ENCODE measurements at regions not wholly inside any gene's neighbourhood (a gene's known extent, or its start where the extent isn't known, plus 50 kb on each side); places are given as distances from the start of the nearest gene placed in this dataset.

DNA sequence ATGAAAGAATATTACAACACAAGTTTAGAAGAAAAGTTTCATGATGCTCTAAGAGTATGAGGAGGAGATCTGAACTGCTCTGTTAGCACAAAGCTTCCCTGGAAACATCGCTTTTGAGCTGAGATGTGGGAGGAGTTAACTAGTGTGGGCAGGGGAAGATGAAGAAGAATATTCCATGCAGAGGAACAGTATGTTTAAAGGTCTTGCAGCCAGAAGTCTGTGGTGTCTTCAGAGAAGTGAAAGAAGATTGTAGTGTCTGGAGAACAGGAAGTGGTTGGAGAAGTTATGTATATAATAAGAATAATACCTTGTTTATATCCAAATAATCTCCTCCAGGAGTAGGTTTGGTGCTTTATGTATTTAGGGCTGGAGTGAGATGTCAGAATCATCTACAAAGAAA, 406.7 kb downstream of the MAN2A1 start:
- no peaks in the 10 kb centered on the region for H3K27me3 ChIP-seq
- no peaks in the 10 kb centered on the region for H3K9me3 ChIP-seq (replicated peaks in 1 of 3)
- intact Hi-C loops (cut with DNase I) = no loop called here
- no peak overlapping the region for H3K4me3 ChIP-seq
- DNase-seq = no peak
- 61 to 84% (median 79%) methylated on average over 1 of the region's 1 CpG for WGBS, 4 donors
- no peaks in the 10 kb centered on the region for H3K4me1 ChIP-seq (replicated peaks in 1 of 2)
- H3K27ac ChIP-seq = no peak overlapping the region
- TF ChIP-seq POLR2A (IDR thresholded peaks at IDR 0.05) (no peak), CTCF (IDR thresholded peaks at IDR 0.05) (no peak)
- H3K36me3 ChIP-seq (replicated peaks in 1 of 2) = no peaks in the 10 kb centered on the region

- TF ChIP-seq POLR2A (IDR thresholded peaks at IDR 0.05) (no peak), CTCF (IDR thresholded peaks at IDR 0.05) (no peak)
- intact Hi-C loops (cut with DNase I) = no loop called here
- Histone ChIP-seq H3K36me3 (replicated peaks in 1 of 2) (no peaks in the 10 kb centered on the region), H3K27ac (no peak overlapping the region), H3K4me3 (no peak overlapping the region), H3K9me3 (replicated peaks in 1 of 3) (no peaks in the 10 kb centered on the region), H3K27me3 (no peaks in the 10 kb centered on the region), H3K4me1 (replicated peaks in 1 of 2) (no peaks in the 10 kb centered on the region)
- no peak for DNase-seq
Measured at GRCh38 chr5:110099572-110099971, 409.8 kb downstream of the MAN2A1 start.

DNA sequence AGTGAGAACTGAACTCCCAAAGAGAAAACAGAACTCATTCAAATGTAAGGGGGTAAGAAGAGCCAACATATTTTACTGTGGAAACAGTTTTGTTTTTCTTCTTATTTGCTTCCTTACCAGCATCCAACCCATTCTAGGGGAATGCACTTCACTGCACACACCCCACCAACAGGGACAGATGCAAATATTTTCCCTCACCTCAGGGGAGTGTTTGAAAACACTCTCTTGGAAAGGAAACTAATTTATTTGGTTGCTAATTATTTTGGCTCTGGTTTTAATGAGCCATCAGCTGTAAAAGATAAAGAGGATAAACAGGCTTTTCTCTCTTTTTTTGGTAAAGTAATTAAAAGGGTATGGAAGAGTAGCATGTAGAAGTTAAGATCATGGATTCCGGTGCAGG, 413.4 kb downstream of the MAN2A1 start:
- Histone ChIP-seq H3K27ac (no peak overlapping the region), H3K4me3 (no peak overlapping the region), H3K9me3 (replicated peaks in 1 of 3) (no peaks in the 10 kb centered on the region), H3K27me3 (no peaks in the 10 kb centered on the region), H3K36me3 (replicated peaks in 1 of 2) (no peaks in the 10 kb centered on the region), H3K4me1 (replicated peaks in 1 of 2) (peaks cover 0 to 9% of the 10 kb centered on the region in 2 donors)
- intact Hi-C loops (cut with DNase I) = no loop called here
- DNase-seq = no peak
- no peak for TF ChIP-seq POLR2A (IDR thresholded peaks at IDR 0.05)
- no peak for TF ChIP-seq CTCF (IDR thresholded peaks at IDR 0.05)
- 82 to 91% (median 89%) methylated on average over 1 of the region's 1 CpG for WGBS, 4 donors

DNA sequence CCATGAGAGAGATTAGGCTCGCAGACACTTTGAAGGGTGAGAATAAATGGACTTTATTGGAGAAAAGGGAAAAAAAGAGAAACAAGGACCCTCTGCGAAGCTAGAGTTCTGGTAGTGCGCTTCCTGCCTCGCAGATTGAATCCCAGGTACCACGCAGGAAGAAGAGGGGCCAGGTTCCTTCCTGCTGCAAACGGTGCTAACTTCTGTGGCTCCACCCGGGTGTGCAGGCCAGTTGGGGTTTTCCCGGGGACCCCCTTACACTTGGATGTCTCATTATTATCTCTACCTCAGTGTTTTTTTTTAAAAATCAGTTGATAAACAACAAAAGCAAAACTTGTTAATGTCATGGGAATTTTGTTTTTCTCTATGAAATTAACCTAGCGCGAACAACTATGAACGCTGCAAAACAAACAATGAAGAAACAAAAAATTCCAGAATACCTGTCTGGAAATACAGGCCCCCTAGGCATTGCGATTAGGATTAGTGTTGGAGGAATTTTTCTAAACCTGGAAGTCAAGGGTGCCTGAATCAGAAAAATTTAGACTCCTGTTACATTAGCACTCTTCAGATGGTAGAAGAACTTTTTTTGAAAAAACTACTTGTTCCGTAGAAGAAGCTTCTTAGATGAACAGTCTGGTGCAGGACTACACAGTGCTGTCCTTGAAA, 414.5 kb downstream of the MAN2A1 start:
- Histone ChIP-seq H3K4me1 (replicated peaks in 1 of 2) (peaks cover 0 to 9% of the 10 kb centered on the region in 2 donors), H3K27ac (no peak overlapping the region), H3K36me3 (replicated peaks in 1 of 2) (no peaks in the 10 kb centered on the region), H3K27me3 (no peaks in the 10 kb centered on the region), H3K9me3 (replicated peaks in 1 of 3) (no peaks in the 10 kb centered on the region), H3K4me3 (no peak overlapping the region)
- TF ChIP-seq POLR2A (IDR thresholded peaks at IDR 0.05) (no peak), CTCF (IDR thresholded peaks at IDR 0.05) (no peak)
- 68 to 77% (median 75%) methylated on average over 13 of the region's 13 CpGs for WGBS, 4 donors
- no peak for DNase-seq
- intact Hi-C loops (cut with DNase I) = no loop called here

Measured in adrenal gland (tissue), 9 donors.